Osteocyte (in vitro differentiated cells): ENCODE measurements at regions not wholly inside any gene's neighbourhood (a gene's known extent, or its start where the extent isn't known, plus 50 kb on each side); places are given as distances from the start of the nearest gene placed in this dataset.

ENCODE experiments used
- DNase-seq: peaks from one replicate; pipeline ENCODE4 v3.0.0; 2021; ENCODE audit warnings: mixed read lengths; ENCODE audit not compliant: unreplicated experiment; ENCODE audit errors: extremely low spot score
- H3K27ac Mint-ChIP-seq: one replicate; pipeline ENCODE4 v1.8.0; 2021; ENCODE audit warnings: mild to moderate bottlenecking, mixed read lengths; ENCODE audit not compliant: unreplicated experiment
- H3K27me3 Mint-ChIP-seq: one replicate; pipeline ENCODE4 v1.8.0; 2021; ENCODE audit warnings: mixed read lengths; ENCODE audit not compliant: unreplicated experiment
- H3K36me3 Mint-ChIP-seq: one replicate; pipeline ENCODE4 v1.8.0; 2021; ENCODE audit warnings: mixed read lengths; ENCODE audit not compliant: unreplicated experiment
- H3K4me1 Mint-ChIP-seq: one replicate; pipeline ENCODE4 v1.8.0; 2021; ENCODE audit warnings: mixed read lengths; ENCODE audit not compliant: unreplicated experiment
- H3K4me3 Mint-ChIP-seq: one replicate; pipeline ENCODE4 v1.8.0; 2021; ENCODE audit warnings: mild to moderate bottlenecking, moderate library complexity, mixed read lengths; ENCODE audit not compliant: unreplicated experiment
- H3K9me3 Mint-ChIP-seq: one replicate; pipeline ENCODE4 v1.8.0; 2021; ENCODE audit warnings: mixed read lengths; ENCODE audit not compliant: unreplicated experiment
- TF ChIP-seq, protein P1 (sequence below): fragments of 200-600 bp; sonication (generic); IDR thresholded peaks from 2 replicates; pipeline ENCODE4 v1.5.0; 2021; ENCODE audit warnings: antibody characterized with exemption, mild to moderate bottlenecking, moderate library complexity

DNA sequence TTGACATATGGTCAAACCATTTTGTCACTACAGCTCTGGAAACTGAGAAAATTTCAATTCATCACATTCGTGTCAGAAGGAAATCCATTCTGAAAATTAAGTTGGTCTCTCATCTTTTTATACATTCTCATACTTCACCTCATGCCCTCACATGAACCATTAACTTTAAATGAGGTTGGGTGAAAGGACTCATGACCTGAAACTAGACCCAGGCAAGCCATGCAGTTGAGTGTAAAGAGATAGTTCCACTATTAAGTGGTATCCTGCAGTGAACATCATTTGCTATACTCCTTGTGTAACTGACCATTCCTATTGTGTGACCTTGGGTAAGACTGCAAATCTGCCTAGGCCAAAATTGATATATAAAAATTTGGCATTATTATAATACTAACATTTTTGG is 299.6 kb upstream of the GRIN3A start:
- no peak overlapping the region for H3K27ac Mint-ChIP-seq
- H3K9me3 Mint-ChIP-seq: no peaks in the 10 kb centered on the region
- no peaks in the 10 kb centered on the region for H3K36me3 Mint-ChIP-seq
- TF ChIP-seq, protein P1, sequence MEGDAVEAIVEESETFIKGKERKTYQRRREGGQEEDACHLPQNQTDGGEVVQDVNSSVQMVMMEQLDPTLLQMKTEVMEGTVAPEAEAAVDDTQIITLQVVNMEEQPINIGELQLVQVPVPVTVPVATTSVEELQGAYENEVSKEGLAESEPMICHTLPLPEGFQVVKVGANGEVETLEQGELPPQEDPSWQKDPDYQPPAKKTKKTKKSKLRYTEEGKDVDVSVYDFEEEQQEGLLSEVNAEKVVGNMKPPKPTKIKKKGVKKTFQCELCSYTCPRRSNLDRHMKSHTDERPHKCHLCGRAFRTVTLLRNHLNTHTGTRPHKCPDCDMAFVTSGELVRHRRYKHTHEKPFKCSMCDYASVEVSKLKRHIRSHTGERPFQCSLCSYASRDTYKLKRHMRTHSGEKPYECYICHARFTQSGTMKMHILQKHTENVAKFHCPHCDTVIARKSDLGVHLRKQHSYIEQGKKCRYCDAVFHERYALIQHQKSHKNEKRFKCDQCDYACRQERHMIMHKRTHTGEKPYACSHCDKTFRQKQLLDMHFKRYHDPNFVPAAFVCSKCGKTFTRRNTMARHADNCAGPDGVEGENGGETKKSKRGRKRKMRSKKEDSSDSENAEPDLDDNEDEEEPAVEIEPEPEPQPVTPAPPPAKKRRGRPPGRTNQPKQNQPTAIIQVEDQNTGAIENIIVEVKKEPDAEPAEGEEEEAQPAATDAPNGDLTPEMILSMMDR: no peak
- no peak for DNase-seq
- no peaks in the 10 kb centered on the region for H3K27me3 Mint-ChIP-seq
- no peaks in the 10 kb centered on the region for H3K4me1 Mint-ChIP-seq
- no peak overlapping the region for H3K4me3 Mint-ChIP-seq

DNA sequence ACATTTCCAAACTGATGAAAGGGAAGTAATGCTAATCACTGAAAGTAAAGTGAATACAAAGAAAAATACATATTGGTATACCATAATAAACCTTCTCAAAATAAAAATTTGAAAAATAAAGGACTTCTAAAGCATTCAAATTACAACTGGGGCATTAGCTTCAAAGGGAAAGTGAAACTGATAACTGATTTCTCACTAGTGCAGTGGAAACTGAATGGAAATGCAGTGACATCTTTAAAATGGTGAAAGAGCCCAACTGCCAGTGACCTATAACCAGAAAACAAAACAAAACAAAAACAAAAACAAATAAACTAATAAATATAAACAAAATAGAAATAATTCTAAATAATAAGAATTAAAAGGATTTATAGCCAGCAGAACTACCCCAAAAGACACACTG is 297.5 kb upstream of the GRIN3A start:
- Mint-ChIP-seq H3K36me3 (no peaks in the 10 kb centered on the region), H3K4me1 (no peaks in the 10 kb centered on the region), H3K4me3 (no peak overlapping the region), H3K27ac (no peak overlapping the region), H3K27me3 (no peaks in the 10 kb centered on the region), H3K9me3 (no peaks in the 10 kb centered on the region)
- DNase-seq: no peak
- TF ChIP-seq, protein P1: no peak

DNA sequence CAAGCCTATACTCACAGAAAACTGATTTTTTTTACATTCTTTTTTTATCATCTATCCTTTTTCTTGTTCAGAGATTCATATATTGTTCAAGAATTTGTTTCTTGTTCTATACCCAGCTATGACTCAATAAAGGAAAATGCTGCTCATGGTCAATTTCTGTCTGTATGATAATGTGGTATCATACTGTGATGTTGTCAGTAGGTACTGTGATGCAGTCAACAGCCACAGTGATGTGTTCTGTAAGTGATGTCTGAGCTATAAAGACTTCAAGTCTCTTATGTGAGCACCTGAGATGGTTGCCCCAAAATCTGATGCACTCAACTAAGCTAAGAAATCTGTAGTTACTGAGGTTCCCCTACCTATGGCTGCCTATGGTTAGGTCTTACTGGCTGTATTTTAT is 294.2 kb upstream of the GRIN3A start:
- Mint-ChIP-seq H3K27me3 (no peaks in the 10 kb centered on the region), H3K4me1 (no peaks in the 10 kb centered on the region), H3K4me3 (no peak overlapping the region), H3K36me3 (no peaks in the 10 kb centered on the region), H3K9me3 (no peaks in the 10 kb centered on the region), H3K27ac (no peak overlapping the region)
- DNase-seq: no peak
- TF ChIP-seq, protein P1: no peak

DNA sequence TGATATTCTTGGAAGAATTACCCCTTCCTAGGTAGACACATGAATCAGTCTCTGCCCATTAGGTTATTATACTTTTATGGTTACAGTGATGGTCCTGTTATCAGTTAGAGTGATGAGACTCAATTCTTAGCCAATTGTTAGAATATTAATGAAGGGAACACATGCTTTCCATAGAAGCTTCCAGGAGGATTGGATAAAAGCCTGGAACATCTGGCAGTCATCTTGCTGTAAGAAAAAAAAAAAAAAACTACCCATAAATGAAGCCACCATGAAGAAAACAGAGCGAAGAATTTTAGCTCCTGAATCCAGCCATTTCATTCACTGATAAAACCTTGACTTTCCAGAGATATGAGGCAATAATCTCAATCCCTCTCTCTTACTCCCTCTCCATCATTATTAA is 262.5 kb upstream of the GRIN3A start:
- H3K27me3 Mint-ChIP-seq: no peaks in the 10 kb centered on the region
- H3K36me3 Mint-ChIP-seq: no peaks in the 10 kb centered on the region
- no peak for DNase-seq
- no peak overlapping the region for H3K27ac Mint-ChIP-seq
- TF ChIP-seq, protein P1: no peak
- H3K4me3 Mint-ChIP-seq: no peak overlapping the region
- no peaks in the 10 kb centered on the region for H3K9me3 Mint-ChIP-seq
- H3K4me1 Mint-ChIP-seq: no peaks in the 10 kb centered on the region

DNA sequence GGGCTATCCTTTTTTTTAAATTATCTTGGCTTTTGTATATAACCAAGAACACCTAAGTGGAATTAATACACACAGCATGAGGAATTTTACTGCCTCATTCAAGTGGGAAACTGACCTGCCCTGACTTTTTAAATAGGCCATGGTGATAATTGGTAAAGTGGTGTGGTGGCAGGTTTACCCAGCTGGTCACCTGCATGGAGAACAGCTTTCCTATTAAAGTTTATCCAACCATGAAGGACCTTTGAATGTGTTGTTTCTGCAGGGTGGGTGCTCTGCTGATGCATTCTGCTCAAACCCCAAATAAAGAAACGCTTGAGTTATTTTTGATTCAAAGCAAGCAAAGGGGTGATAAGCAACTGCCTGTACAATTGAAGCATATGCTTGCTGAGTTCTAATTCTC is 261.0 kb upstream of the GRIN3A start:
- TF ChIP-seq, protein P1: no peak
- Mint-ChIP-seq H3K4me3 (no peak overlapping the region), H3K9me3 (no peaks in the 10 kb centered on the region), H3K4me1 (no peaks in the 10 kb centered on the region), H3K36me3 (no peaks in the 10 kb centered on the region), H3K27me3 (no peaks in the 10 kb centered on the region), H3K27ac (no peak overlapping the region)
- no peak for DNase-seq
